Testis (tissue), 2 donors: ENCODE measurements at regions not wholly inside any gene's neighbourhood (a gene's known extent, or its start where the extent isn't known, plus 50 kb on each side); places are given as distances from the start of the nearest gene placed in this dataset.

Experiments used
- CTCF ChIP-seq, 3 experiments: fragments of 450-650 bp in 2 of 3; fragments of 200-600 bp in 1 of 3; sonication (generic) in 1 of 3; IDR thresholded peaks; one replicate each; pipeline ENCODE4 v1.5.1; 2016 to 2019; ENCODE audit warnings: antibody characterized with exemption in 3 of 3, mild to moderate bottlenecking in 2 of 3, moderate library complexity in 1 of 3
- POLR2A ChIP-seq: fragments of 450-650 bp; IDR thresholded peaks from one replicate; pipeline ENCODE4 v1.6.1; 2017; ENCODE audit warnings: antibody characterized with exemption, mild to moderate bottlenecking, moderate library complexity

- TF ChIP-seq CTCF (IDR thresholded peaks at IDR 0.05) (no peak), POLR2A (no peak)
These were observed 195.9 kb downstream of the SHOX start for GRCh38 chrX:826448-826847.
